ENCODE measurements at regions not wholly inside any gene's neighbourhood (a gene's known extent, or its start where the extent isn't known, plus 50 kb on each side); places are given as distances from the start of the nearest gene placed in this dataset.

- Mint-ChIP-seq H3K36me3 (ENCODE audit: insufficient read depth in 1 of 3, low read depth in 3 of 3) (no peaks in the 10 kb centered on the region), H3K4me1 (peaks cover 57 to 60% of the 10 kb centered on the region in 2 experiments), H3K27me3 (ENCODE audit: low read depth) (no peaks in the 10 kb centered on the region), H3K4me3 (no peak overlapping the region), H3K9me3 (no peaks in the 10 kb centered on the region), H3K27ac (peak overlapping the region; percentile 43 to 69 (median 53); a peak in 5 of 7 replicates)
- Histone ChIP-seq H3K79me1 (ENCODE audit: insufficient read depth, low read depth, low read length, poor library complexity, severe bottlenecking) (no peaks in the 10 kb centered on the region), H2BK20ac (ENCODE audit: low read depth, low read length, poor library complexity, severe bottlenecking) (peak overlapping the region; percentile 29), H3K79me2 (ENCODE audit: insufficient read depth, low read length) (no peaks in the 10 kb centered on the region), H3T11ph (ENCODE audit: low read length) (no peak overlapping the region), H4K91ac (ENCODE audit: insufficient read length, low read depth, low read length) (no peak overlapping the region), H3K9me3 (ENCODE audit: control insufficient read depth, low read depth, low read length) (no peaks in the 10 kb centered on the region), H3K4me2 (ENCODE audit: insufficient read depth, insufficient read length, low read length) (no peak overlapping the region), H3K23me2 (ENCODE audit: insufficient read length, low read depth, low read length, poor library complexity, severe bottlenecking) (no peaks in the 10 kb centered on the region), H2AFZ (ENCODE audit: low read length) (no peak overlapping the region), H3K14ac (ENCODE audit: insufficient read depth, low read length) (no peak overlapping the region), H2BK15ac (ENCODE audit: low read depth, low read length) (no peak overlapping the region), H3K4me1 (ENCODE audit: insufficient read depth, low read length) (peaks cover 17% of the 10 kb centered on the region), H3K18ac (ENCODE audit: insufficient read length, low read depth, low read length) (no peak overlapping the region), H2BK12ac (ENCODE audit: insufficient read length, low read depth, low read length) (no peak overlapping the region), H3K9ac (ENCODE audit: extremely low read depth, insufficient read length, low read length) (no peak overlapping the region), H3K23ac (ENCODE audit: insufficient read length, low read depth, low read length) (no peak overlapping the region), H4K8ac (replicated peaks; ENCODE audit: insufficient read length, low read depth, low read length) (no peak overlapping the region), H3K27ac (ENCODE audit: insufficient read length, low read depth, low read length) (peak overlapping the region; percentile 89), H2BK5ac (ENCODE audit: insufficient read length, low read length) (no peak overlapping the region), H4K20me1 (ENCODE audit: control insufficient read depth, insufficient read depth, insufficient read length) (no peaks in the 10 kb centered on the region), H3K27me3 (ENCODE audit: insufficient read depth, low read length) (no peaks in the 10 kb centered on the region), H3K4ac (ENCODE audit: low read depth, low read length) (no peak overlapping the region), H2AK5ac (ENCODE audit: insufficient read length, low read length) (no peak overlapping the region), H4K5ac (ENCODE audit: insufficient read length, low read depth, low read length) (no peak overlapping the region), H2BK120ac (ENCODE audit: low read depth, low read length, poor library complexity, severe bottlenecking) (no peak overlapping the region), H3K56ac (ENCODE audit: insufficient read length, low read depth, low read length) (no peak overlapping the region)
- WGBS (ENCODE audit: extremely low coverage, insufficient read length, low lambda C conversion rate): no CpG with 5 or more reads among the region's 3 CpGs
- no peak for DNase-seq
- TF ChIP-seq CTCF (conservative IDR thresholded peaks at IDR 0.05): no peak
Observed at GRCh38 chr5:116651653-116652052, 77.0 kb upstream of the SEMA6A start.
